T47D (cell line): ENCODE measurements at regions not wholly inside any gene's neighbourhood (a gene's known extent, or its start where the extent isn't known, plus 50 kb on each side); places are given as distances from the start of the nearest gene placed in this dataset.

ENCODE experiments used
- DNase-seq, 2 experiments: peaks; one replicate each; pipeline versions ENCODE4 v3.0.0 to v3.0.0-alpha.2; 2011 to 2012; ENCODE audit warnings: low read depth in 1 of 2, low spot score in 1 of 2
- JUND ChIP-seq: IDR thresholded peaks from 2 replicates; pipeline ENCODE4 v1.6.1; 2012; ENCODE audit warnings: low read depth
- in situ Hi-C: cut with HindIII; loops from 2 replicates; pipeline ENCODE4 v1.10.0; 2016; ENCODE audit warnings: low sequenced_read_pairs, low pct_unique_long_range_greater_than_20kb

- in situ Hi-C loops: no loop called here
- TF ChIP-seq JUND: no peak
- no peak for DNase-seq
Observed at GRCh38 chr10:58963723-58964124, 212.7 kb upstream of the PHYHIPL start.

DNA sequence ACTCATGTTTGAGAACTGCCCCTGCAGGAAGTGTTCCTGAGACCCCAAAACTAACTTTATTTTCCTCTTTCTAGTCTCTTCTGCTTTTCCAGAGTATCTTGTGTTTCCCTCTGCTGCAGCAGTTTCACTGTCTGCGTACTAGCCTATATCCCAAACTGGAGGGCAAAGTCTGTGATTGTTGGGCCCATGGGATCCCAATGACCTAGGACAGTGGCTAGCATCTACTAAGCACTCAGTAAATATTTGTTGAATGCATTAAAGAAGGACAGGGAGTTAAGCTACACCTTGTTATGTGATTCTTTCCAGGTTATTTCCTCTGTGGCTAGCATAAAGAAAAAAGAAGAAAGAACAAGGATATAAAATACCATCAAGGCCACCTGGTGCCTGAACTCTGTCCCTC is 210.6 kb upstream of the PHYHIPL start:
- no peak for TF ChIP-seq JUND
- in situ Hi-C loops: no loop called here
- no peak for DNase-seq

- in situ Hi-C loops: no loop called here
- DNase-seq: peak; percentile 9 to 31
- TF ChIP-seq JUND: no peak
Observed at GRCh38 chr10:58967551-58968388, 208.7 kb upstream of the PHYHIPL start.

GRCh38 chr10:58968389-58968755 is 208.1 kb upstream of the PHYHIPL start:
- no peak for TF ChIP-seq JUND
- no peak for DNase-seq
- in situ Hi-C loops: no loop called here

DNA sequence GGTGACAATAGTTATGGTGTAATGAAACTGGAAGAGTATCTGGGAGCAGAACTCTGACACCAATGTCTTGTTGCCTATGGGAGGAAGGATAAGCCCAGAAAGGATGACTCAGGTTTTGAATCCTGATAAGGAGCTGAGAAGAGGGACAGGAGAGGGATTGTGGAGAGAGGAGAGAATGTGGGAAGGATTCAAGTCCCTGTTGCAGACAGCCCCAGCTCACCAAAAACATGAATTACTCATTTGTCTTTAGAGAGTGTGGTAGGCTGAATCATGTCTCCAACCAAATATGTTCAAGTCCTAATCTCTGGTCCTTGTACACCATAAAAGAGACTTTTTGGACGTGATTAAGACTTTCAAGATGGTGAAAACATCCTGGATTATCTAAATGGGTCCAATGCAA is 206.9 kb upstream of the PHYHIPL start:
- in situ Hi-C loops: no loop called here
- TF ChIP-seq JUND: no peak
- no peak for DNase-seq

GRCh38 chr10:58970160-58970915 is 206.1 kb upstream of the PHYHIPL start:
- in situ Hi-C loops: no loop called here
- TF ChIP-seq JUND: no peak
- no peak for DNase-seq

DNA sequence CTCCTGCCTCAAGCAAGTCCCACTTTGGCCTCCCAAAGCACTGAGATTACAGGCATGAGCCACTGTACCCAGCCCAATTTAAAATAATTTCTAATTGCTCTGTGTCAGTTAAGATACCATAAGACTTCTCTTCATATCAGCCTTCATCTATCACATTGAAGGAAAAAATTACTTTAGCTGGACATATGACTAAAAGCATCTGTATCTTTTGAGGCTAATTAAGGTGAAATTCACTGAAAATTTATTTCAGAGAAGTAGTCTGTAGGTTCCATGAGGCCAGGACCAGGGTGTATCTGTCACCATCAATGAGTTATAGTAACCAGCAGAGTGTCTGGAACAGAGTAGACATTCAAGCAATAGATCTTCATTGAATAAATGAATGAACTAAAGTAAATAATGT is 205.2 kb upstream of the PHYHIPL start:
- DNase-seq: no peak
- no peak for TF ChIP-seq JUND
- in situ Hi-C loops: no loop called here

- no peak for TF ChIP-seq JUND
- in situ Hi-C loops: no loop called here
- no peak for DNase-seq
Observed at GRCh38 chr10:58971796-58972491, 204.5 kb upstream of the PHYHIPL start.

DNA sequence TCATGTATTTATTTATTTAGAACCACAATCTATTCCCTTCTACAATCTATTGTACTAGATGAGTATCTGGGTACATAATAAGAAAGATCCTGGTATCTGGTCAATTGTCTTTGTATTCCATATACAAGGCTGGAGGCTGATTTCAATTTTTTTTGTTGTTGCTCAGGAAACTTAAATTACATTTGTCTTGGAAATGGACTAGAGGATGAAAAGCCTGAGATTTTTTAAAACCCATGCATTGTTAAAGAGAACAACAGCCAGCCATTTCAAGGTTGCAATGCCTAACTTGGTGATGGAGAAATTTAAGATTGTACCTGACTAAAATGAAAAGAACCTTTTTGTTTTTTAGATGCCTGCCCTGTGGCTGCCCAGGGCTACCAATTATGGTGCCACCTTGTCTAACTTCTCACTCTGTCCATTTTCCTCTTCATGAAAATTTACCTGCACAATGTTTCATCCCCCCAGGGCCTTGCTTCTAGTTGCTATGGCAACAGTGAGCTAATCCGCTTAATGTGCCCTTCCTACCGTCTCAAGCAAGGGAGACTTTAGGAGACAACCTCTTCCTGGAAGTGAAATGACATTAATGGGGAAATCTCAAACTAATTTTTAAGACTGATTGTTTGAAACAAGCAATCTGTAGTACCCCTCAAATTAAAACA is 203.7 kb upstream of the PHYHIPL start:
- DNase-seq: no peak
- TF ChIP-seq JUND: no peak
- in situ Hi-C loops: no loop called here

GRCh38 chr10:58973235-58973595 is 203.2 kb upstream of the PHYHIPL start:
- in situ Hi-C loops: no loop called here
- no peak for TF ChIP-seq JUND
- DNase-seq: no peak

GRCh38 chr10:58976254-58976653 is 200.2 kb upstream of the PHYHIPL start:
- TF ChIP-seq JUND: no peak
- DNase-seq: no peak
- in situ Hi-C loops: no loop called here

DNA sequence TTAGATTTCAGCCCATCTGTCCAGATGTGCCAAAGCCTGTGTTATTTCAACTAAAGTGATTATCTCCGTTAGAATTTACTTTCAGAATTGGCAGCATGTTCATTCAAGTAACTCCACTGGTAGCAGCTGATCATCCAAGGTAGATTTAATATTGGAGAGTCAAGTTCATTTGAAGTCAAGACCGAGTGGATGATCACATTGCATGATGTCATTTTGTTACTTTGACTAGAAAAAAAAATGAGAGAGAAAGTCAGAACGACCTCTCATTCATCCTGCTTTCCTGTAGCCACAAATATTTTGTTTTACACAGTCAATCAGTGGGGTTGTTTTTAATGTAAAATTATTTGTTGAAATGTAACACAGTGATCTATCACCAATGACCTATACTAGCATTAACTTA is 196.7 kb upstream of the PHYHIPL start:
- TF ChIP-seq JUND: no peak
- in situ Hi-C loops: no loop called here
- DNase-seq: no peak
